ENCODE measurements at regions not wholly inside any gene's neighbourhood (a gene's known extent, or its start where the extent isn't known, plus 50 kb on each side); places are given as distances from the start of the nearest gene placed in this dataset.

- Mint-ChIP-seq H3K36me3 (ENCODE audit: low read depth) (no peaks in the 10 kb centered on the region), H3K4me3 (no peak overlapping the region), H3K4me1 (no peaks in the 10 kb centered on the region), H3K27ac (no peak overlapping the region), H3K9me3 (peaks cover 11% of the 10 kb centered on the region), H3K27me3 (no peaks in the 10 kb centered on the region)
- no peak for ATAC-seq (replicated peaks)
These were observed 328.9 kb downstream of the DEPDC1B start for GRCh38 chr5:60371065-60371464.

GRCh38 chr5:60370508-60370907, 329.5 kb downstream of the DEPDC1B start:
- Mint-ChIP-seq H3K36me3 (ENCODE audit: low read depth) (no peaks in the 10 kb centered on the region), H3K27ac (no peak overlapping the region), H3K4me1 (no peaks in the 10 kb centered on the region), H3K9me3 (peaks cover 11% of the 10 kb centered on the region), H3K4me3 (no peak overlapping the region), H3K27me3 (no peaks in the 10 kb centered on the region)
- ATAC-seq (replicated peaks): no peak

GRCh38 chr5:60369391-60369790, 330.6 kb downstream of the DEPDC1B start:
- H3K4me1 Mint-ChIP-seq: no peaks in the 10 kb centered on the region
- H3K27ac Mint-ChIP-seq: no peak overlapping the region
- H3K27me3 Mint-ChIP-seq: no peaks in the 10 kb centered on the region
- no peak for ATAC-seq (replicated peaks)
- H3K9me3 Mint-ChIP-seq: peaks cover 11% of the 10 kb centered on the region
- H3K4me3 Mint-ChIP-seq: no peak overlapping the region
- no peaks in the 10 kb centered on the region for H3K36me3 Mint-ChIP-seq (ENCODE audit: low read depth)

GRCh38 chr5:60368100-60368499, 331.9 kb downstream of the DEPDC1B start:
- H3K4me1 Mint-ChIP-seq: no peaks in the 10 kb centered on the region
- peaks cover 11% of the 10 kb centered on the region for H3K9me3 Mint-ChIP-seq
- no peaks in the 10 kb centered on the region for H3K36me3 Mint-ChIP-seq (ENCODE audit: low read depth)
- no peaks in the 10 kb centered on the region for H3K27me3 Mint-ChIP-seq
- no peak overlapping the region for H3K4me3 Mint-ChIP-seq
- no peak overlapping the region for H3K27ac Mint-ChIP-seq
- ATAC-seq (replicated peaks): no peak

DNA sequence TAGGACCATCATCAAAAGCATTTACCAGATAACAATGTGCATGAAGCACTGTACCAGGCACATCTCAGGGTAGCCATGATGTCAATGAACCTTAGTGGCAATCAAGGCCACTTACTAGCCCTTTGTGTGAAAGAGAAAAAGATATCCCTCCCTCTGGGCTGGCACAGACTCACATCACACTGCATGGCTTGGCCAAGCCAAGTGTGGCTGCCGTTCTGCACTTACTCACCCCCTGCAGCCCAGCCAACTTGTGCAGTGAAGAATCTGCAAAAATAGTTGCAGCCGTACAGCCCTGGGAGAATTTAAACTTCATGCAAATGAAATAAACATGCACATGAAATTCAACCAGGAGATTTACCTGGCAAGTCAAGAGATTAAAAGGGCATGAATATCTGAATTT, 333.5 kb downstream of the DEPDC1B start:
- no peak for ATAC-seq (replicated peaks)
- no peak overlapping the region for H3K4me3 Mint-ChIP-seq
- H3K9me3 Mint-ChIP-seq: peaks cover 11% of the 10 kb centered on the region
- no peaks in the 10 kb centered on the region for H3K27me3 Mint-ChIP-seq
- H3K4me1 Mint-ChIP-seq: no peaks in the 10 kb centered on the region
- no peaks in the 10 kb centered on the region for H3K36me3 Mint-ChIP-seq (ENCODE audit: low read depth)
- no peak overlapping the region for H3K27ac Mint-ChIP-seq

- Mint-ChIP-seq H3K27ac (no peak overlapping the region), H3K9me3 (peaks cover 8% of the 10 kb centered on the region), H3K36me3 (ENCODE audit: low read depth) (no peaks in the 10 kb centered on the region), H3K4me1 (no peaks in the 10 kb centered on the region), H3K27me3 (no peaks in the 10 kb centered on the region), H3K4me3 (no peak overlapping the region)
- ATAC-seq (replicated peaks): no peak
These were observed 335.0 kb downstream of the DEPDC1B start for GRCh38 chr5:60365001-60365400.

DNA sequence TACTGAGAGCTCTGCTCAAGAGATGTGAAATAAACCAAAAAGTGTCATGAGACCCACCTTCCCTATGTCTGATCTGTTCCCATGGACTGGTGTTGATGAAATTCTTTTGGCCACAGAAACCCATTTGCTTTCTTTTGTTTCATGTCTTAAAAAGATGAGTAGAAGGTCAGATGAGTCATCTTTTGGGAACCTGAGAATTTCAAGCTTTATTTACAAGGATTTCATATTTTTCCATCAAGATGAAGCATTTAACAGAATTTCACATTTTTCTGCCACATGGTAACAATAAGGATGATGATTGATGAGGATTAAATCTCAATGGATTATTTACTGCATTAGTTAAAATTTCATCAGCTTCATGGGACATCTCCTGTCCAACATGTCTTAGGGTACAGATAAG, 337.8 kb downstream of the DEPDC1B start:
- no peaks in the 10 kb centered on the region for H3K36me3 Mint-ChIP-seq (ENCODE audit: low read depth)
- no peaks in the 10 kb centered on the region for H3K4me1 Mint-ChIP-seq
- H3K4me3 Mint-ChIP-seq: no peak overlapping the region
- H3K9me3 Mint-ChIP-seq: peaks cover 3% of the 10 kb centered on the region
- no peak overlapping the region for H3K27ac Mint-ChIP-seq
- no peak for ATAC-seq (replicated peaks)
- H3K27me3 Mint-ChIP-seq: no peaks in the 10 kb centered on the region

GRCh38 chr5:60360355-60360754, 339.6 kb downstream of the DEPDC1B start:
- peaks cover 3% of the 10 kb centered on the region for H3K9me3 Mint-ChIP-seq
- H3K36me3 Mint-ChIP-seq (ENCODE audit: low read depth): no peaks in the 10 kb centered on the region
- no peaks in the 10 kb centered on the region for H3K27me3 Mint-ChIP-seq
- H3K4me1 Mint-ChIP-seq: no peaks in the 10 kb centered on the region
- no peak overlapping the region for H3K4me3 Mint-ChIP-seq
- ATAC-seq (replicated peaks): no peak
- no peak overlapping the region for H3K27ac Mint-ChIP-seq

DNA sequence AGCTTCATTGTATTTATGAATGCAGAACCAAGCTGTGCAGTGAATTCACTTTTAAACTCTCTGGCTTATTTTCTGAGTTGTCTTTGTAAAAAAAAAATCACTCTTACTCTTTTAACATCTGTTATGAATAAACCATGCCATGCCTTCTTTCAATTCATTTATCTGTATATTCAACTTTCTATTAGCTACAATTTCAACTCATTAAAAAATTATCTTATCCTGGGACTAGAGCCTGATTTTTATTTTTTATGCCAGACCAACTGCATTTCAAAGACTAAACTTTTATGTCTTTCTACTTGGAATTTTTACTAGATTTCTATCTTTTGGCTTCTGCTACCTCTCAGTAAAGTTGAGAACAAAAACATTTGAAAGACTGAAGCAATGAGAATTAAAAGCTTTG, 342.7 kb downstream of the DEPDC1B start:
- Mint-ChIP-seq H3K27ac (no peak overlapping the region), H3K4me3 (no peak overlapping the region), H3K4me1 (no peaks in the 10 kb centered on the region), H3K36me3 (ENCODE audit: low read depth) (no peaks in the 10 kb centered on the region), H3K9me3 (peaks cover 3% of the 10 kb centered on the region), H3K27me3 (peaks cover under 1% of the 10 kb centered on the region)
- ATAC-seq (replicated peaks): no peak

DNA sequence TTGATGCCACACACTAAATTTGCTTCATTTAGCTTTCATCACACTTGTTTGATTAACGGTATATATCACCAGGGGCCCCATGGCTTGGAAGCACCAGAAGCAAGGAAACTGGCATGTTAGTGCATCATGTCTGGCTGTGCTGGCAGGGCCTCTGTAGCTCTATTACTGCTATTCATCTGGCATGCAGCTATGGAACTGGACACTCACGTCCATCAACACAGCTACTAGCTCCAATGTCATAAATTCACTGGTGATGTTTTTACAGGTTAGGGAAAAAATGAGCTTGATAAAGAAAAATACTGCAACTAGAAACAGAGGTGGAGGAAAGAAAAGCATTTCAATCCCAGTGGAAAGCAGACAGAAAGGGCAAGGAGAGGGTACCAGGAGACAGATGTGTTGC, 343.2 kb downstream of the DEPDC1B start:
- ATAC-seq (replicated peaks): no peak
- H3K4me3 Mint-ChIP-seq: no peak overlapping the region
- no peak overlapping the region for H3K27ac Mint-ChIP-seq
- no peaks in the 10 kb centered on the region for H3K36me3 Mint-ChIP-seq (ENCODE audit: low read depth)
- H3K9me3 Mint-ChIP-seq: peaks cover 7% of the 10 kb centered on the region
- no peaks in the 10 kb centered on the region for H3K4me1 Mint-ChIP-seq
- H3K27me3 Mint-ChIP-seq: peaks cover 5% of the 10 kb centered on the region

DNA sequence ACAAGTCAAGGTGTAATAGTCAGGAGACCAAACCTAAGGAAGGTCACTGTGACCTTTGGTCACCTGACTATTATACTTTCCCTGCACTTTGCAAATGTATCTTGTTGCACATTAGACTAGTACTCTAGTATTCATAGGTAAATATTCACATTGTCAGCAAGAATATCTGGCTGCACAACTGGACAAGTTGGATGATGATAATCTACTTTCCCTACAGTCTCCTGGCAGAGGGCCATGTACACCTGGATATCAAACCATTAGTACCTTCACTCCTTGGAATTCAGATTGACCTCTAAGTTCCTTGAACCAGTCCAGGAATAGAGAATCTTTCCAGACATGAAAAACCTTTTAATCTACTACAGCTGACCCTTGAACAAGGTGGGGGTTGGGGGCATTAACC, 344.8 kb downstream of the DEPDC1B start:
- Mint-ChIP-seq H3K27ac (no peak overlapping the region), H3K4me3 (no peak overlapping the region), H3K36me3 (ENCODE audit: low read depth) (no peaks in the 10 kb centered on the region), H3K4me1 (no peaks in the 10 kb centered on the region), H3K27me3 (peaks cover 5% of the 10 kb centered on the region), H3K9me3 (peaks cover 7% of the 10 kb centered on the region)
- ATAC-seq (replicated peaks): no peak

GRCh38 chr5:60354311-60354710, 345.7 kb downstream of the DEPDC1B start:
- no peaks in the 10 kb centered on the region for H3K36me3 Mint-ChIP-seq (ENCODE audit: low read depth)
- peaks cover 5% of the 10 kb centered on the region for H3K27me3 Mint-ChIP-seq
- no peak for ATAC-seq (replicated peaks)
- no peaks in the 10 kb centered on the region for H3K4me1 Mint-ChIP-seq
- no peak overlapping the region for H3K27ac Mint-ChIP-seq
- peaks cover 7% of the 10 kb centered on the region for H3K9me3 Mint-ChIP-seq
- no peak overlapping the region for H3K4me3 Mint-ChIP-seq

DNA sequence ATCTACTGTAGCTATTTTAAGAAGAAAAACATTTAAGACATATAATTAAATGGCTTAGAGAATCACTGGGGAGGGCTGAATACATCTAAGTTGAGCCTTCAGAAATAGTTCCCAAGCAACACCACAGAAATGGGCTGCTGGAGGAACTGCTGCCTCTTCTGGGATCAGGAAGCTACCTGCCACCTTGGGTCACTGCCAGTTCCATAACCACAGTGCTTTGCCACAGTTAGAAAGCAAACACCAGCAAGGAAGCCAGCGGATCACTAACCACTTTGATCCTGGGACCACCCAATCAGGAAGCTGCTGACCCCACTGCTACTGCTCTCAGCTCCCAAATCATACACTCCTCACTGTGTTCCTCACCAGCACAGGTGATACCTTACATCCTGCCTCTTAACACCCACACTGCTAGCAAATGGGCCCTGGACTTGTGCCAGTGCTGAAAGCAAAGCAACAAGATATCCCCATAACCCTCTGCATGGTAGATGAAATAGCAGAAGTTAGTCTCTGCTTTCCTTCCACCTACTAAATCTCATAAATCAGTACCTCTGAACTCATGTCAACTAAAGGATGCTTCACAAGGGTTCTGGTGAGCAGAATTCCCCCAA, 346.9 kb downstream of the DEPDC1B start:
- Mint-ChIP-seq H3K36me3 (ENCODE audit: low read depth) (no peaks in the 10 kb centered on the region), H3K27me3 (peaks cover 5% of the 10 kb centered on the region), H3K9me3 (peaks cover 7% of the 10 kb centered on the region), H3K27ac (no peak overlapping the region), H3K4me3 (no peak overlapping the region), H3K4me1 (no peaks in the 10 kb centered on the region)
- no peak for ATAC-seq (replicated peaks)

- Mint-ChIP-seq H3K27ac (no peak overlapping the region), H3K27me3 (peaks cover 5% of the 10 kb centered on the region), H3K9me3 (peaks cover 4% of the 10 kb centered on the region), H3K36me3 (ENCODE audit: low read depth) (no peaks in the 10 kb centered on the region), H3K4me1 (no peaks in the 10 kb centered on the region), H3K4me3 (no peak overlapping the region)
- ATAC-seq (replicated peaks): no peak
These were observed 349.2 kb downstream of the DEPDC1B start for GRCh38 chr5:60350794-60351193.

GRCh38 chr5:60349891-60350415, 350.0 kb downstream of the DEPDC1B start:
- H3K27me3 Mint-ChIP-seq: peaks cover 5% of the 10 kb centered on the region
- H3K9me3 Mint-ChIP-seq: peaks cover 4% of the 10 kb centered on the region
- no peak overlapping the region for H3K27ac Mint-ChIP-seq
- H3K36me3 Mint-ChIP-seq (ENCODE audit: low read depth): no peaks in the 10 kb centered on the region
- no peaks in the 10 kb centered on the region for H3K4me1 Mint-ChIP-seq
- no peak for ATAC-seq (replicated peaks)
- no peak overlapping the region for H3K4me3 Mint-ChIP-seq

GRCh38 chr5:60346393-60346792, 353.6 kb downstream of the DEPDC1B start:
- H3K4me1 Mint-ChIP-seq: no peaks in the 10 kb centered on the region
- H3K27me3 Mint-ChIP-seq: no peaks in the 10 kb centered on the region
- ATAC-seq (replicated peaks): no peak
- H3K4me3 Mint-ChIP-seq: no peak overlapping the region
- H3K9me3 Mint-ChIP-seq: no peaks in the 10 kb centered on the region
- no peak overlapping the region for H3K27ac Mint-ChIP-seq
- H3K36me3 Mint-ChIP-seq (ENCODE audit: low read depth): no peaks in the 10 kb centered on the region
